ENCODE measurements at regions not wholly inside any gene's neighbourhood (a gene's known extent, or its start where the extent isn't known, plus 50 kb on each side); places are given as distances from the start of the nearest gene placed in this dataset.

DNA sequence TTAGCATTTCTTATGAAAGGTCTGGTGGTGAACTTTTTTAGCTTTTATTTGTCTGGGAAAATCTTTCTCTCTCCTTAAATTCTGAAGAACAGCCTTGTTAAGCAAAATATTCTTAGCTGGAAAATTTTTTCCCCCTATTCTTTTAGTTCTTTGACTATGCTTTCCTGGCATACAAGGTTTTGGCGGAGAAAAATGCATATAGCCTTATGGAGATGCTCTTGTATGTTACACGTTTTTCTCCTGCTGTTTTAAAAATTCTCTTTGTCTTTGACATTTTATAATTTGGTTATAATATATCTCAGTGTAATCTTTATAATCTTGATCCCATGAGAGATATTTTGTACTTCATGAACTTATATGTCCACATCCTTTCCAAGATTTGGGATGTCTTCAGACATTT, 1190.4 kb upstream of the ZEB2 start:
- DNase-seq, result no peak

DNA sequence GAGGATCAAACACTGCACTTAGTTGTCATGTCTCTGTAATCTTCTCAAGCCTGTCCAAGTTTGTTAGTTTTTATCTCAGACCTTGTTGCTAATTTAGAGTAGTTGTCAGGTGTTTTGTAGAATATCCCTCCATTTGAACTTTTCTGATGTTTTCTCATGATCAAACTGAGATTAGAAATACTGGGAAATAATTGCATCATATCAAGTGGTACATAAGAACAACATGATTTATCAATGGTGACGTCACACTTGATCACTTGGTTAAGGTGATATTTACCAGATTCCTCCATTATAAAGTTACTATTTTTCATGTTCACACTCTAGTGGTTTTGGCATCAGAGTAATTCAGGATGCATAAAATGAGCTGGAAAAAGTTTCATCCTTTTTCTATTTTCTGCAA, 1182.4 kb upstream of the ZEB2 start:
- DNase-seq, result no peak

DNA sequence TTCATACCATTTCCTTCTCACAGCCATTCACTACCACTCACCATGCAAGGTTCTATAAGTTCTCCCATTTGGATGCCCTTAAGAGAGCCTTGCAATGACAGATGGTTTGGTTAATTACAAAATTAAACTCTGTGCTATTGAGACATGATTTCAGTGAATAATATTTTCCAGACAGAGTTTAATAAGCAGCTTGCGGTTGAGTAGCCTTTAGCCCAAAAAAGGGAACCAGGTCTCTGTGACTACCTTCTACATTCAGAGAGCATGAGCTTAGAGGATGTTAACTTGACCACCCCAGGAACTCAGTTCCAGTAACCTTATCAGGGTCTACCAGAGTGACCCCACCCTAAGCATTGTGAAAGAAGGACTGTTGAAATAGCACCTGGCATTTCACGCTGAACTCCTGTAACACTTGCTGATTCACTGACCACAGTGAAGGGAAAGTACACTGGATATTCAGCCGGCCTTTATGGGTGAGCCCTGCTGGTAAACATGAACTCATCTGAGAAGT, 1173.1 kb upstream of the ZEB2 start:
- DNase-seq, result peak; percentile 5

DNA sequence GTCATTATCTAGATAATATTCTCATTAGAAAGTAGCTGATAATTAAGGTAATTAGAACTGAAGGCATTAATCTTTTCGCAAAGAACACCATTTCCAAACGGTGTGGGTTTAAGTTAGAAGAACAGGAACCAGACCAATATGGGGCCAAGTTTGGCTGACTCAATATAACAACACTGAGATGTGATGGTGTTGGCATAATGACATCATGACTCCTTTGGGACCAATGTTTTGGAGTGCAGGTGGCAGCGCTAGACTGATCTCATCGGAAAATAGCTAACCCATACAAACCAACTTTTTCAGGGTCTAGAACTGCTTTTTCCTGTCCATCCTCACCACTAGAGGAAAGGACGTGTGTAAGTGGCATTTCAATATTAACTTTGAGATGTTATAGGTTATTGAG, 1171.7 kb upstream of the ZEB2 start:
- DNase-seq, result no peak

DNA sequence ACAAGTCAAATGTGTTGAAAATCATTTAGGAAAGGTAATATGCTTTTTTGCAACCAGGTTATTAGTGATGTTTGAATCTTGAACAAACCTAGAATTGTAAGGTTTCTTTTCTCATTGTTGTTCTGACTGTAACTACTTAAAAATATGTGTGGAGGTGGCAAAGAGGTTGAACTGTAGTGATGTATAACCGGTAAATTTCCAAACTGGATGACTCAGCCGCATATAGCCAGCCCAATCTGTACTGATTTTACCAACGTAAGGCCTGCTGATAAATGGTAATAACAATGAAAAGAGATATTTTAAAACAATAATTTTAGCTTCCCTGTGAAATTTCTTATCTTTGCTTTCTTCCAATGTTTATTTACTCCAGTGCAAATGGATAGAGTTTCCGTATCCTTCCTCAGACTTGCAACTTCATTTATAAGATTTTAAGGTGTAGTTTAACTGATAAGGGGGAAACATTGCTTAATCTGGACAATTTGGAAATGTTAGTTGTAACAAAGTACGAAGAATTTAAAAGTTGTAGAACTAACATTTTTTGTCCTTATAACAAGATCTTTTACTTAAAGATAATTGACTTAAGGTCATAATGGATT, 1170.4 kb upstream of the ZEB2 start:
- no peak for DNase-seq

DNA sequence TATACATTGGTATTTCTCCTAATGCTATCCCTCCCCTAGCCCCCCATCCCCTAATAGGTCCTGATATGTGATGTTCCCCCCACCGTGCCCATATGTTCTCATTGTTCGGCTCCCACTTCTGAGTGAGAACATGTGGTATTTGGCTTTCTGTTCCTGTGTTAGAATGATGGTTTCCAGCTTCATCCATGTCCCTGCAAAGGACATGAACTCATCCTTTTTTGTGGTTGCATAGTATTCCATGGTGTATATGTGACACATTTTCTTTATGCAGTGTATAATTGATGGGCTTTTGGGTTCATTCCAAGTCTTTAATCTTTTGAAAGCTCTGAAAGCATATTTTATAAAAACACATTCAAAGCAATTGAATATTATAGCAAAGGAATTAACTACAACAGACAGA, 1169.4 kb upstream of the ZEB2 start:
- DNase-seq, result no peak

DNA sequence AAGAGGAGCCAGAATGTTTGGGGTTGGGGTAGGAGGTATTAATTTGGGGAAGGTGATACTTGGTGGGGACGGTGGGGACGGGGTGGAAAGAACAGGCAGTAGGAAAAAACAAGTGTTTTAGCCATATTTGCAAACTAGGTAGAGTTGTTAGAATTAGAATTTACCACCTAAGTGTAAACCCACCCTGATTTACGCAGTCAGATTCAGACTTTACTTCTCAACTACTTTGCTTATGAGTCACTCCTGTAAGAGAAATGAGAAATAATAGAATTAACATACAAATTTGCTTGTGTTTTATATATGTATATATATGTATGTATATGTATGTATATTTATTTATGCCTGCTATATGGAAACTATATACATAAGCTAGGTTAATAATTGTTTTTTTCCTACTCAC, 1168.2 kb upstream of the ZEB2 start:
- no peak for DNase-seq

DNA sequence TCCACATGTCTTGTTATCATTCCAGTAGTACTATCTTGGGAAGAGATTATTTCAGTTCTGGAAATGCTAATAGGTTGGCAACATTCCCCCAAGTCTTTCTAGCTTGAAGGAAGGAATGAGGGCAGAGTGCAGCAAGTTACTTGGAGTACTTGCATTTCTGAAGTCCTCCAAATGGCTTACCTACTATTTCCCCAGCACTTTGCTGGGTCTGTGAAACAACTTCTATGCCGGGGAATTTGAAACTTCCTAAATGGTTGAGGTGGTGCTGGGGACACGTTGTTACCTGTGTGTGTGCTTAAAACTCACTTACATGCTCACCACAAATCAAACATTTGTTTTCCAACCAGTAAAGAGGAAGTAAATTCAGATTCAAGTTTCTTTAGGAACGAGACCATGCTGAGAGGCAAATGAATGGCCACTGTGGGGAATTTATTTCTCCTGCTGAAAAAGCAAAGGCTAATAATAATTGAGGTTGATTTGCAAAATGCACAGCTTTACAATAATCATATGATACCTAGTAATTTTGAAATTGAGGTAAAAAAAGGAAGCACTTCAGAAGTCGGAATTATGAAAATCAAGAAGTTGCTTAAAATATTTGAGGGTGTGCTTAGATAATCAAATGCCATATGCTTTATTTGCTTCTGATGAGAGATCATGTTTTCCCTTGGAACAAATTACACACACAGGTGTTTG, 1167.7 kb upstream of the ZEB2 start:
- no peak for DNase-seq

DNA sequence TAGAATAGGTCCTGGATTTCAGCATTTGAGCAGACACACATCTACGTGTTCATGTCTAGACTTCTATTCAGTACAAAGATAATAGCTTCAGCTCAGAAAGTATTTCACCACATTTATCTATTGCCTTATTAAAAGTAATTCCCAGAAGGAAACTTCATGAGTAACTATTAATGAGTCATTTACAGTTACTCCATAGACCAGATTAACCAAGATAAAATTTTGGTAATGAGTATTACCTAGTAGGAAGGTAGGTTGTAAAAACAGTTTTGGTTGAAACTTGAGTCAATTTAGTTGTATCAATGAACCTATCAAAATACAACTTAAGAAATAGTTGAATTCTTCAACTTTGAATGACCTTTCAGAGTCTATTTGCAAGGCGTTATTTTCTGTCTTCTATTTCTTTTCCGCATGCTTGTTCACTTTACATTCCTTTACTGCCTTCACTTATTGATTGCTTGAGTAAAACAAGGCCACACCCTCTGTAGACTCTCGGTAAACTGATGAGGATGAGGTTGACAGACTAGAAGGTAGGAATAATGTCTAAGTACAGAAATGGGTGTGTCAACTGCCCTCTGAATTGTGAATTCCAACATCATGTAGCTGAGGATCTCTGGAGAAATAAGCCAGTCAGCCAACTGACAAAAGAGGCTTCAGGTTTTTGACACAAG, 1165.6 kb upstream of the ZEB2 start:
- DNase-seq, result no peak

DNA sequence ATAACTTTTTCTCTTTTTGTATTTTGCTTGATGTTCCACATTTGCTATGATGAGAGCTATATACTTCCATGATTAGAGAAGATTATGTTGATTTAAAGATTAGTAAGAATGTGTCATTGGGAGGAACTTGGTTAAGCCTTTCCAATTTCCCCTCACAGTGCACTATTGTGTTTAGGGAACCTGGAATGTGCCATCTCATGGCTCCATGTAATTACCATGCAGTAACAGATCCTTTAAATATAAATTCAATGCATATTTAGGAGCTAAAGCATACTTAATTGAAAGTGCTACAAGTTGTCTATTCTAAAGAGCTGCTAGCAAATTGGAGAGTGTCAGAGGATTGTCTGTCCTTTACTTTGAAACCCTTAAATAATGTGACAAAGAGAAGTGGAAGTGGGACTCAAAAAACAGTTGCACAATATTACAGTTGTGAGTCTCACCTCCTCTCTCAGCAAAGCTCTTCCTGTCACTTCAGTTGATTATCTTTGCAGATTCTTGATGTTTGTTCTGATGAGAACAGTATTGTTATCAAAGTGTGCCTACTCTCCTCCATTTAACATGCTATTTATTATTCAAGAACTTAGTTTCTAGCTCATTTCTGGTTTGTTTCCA, 1162.7 kb upstream of the ZEB2 start:
- no peak for DNase-seq

DNA sequence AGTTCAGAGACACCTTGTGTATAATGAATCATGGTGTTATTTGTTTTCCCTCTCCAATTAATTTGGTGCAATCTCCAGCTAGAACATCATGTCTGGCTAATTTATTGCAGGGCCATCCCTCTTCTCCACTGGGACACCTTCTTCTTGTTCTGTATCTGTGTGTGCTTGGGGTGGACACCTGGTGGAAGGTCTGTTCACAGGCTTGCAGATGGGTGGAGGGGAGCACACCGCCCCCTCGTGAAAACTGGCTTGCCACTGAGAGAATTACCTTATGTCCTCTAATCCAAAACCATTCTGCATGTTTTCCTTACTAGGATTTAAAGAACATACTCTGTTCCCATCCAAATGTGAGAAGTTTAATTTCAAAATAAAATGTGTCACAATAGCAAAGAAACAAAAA, 1160.4 kb upstream of the ZEB2 start:
- no peak for DNase-seq

DNA sequence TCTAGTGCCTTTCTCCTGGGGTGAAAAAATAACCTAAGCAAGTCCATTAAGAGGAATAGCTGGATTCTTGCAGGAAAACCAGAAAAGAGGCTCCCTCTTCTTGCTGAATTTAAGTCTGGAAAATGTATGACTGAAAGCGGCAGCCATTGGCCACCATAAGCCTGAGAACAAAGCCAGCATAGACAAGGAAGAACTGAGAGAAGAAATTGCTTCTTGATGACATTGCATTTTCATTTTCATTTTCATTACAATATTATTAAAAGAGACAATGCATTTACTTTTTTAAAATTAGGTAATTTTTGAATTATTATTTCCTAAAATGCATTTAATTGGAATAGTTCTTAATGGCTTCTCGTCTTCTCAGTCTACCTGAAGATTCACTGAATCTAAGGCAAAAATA, 1157.5 kb upstream of the ZEB2 start:
- no peak for DNase-seq

DNA sequence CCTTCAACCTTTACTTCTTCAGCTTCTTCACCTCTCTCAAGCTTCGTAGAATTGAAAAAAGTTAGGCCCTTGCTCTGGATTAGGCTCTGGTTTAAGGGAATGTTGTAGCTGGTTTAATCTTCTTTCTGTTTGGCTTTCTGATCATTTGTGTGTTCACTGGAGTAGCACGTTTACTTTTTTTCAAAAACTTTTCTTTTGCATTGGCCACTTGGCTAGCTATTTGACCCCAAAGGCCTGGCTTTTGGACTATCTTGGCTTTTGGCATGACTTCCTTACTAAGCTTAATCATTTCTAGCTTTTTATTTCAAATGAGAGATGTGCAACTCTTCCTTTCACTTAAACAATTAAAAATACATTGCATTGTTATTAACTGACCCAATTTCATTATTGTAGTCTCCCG, 1154.8 kb upstream of the ZEB2 start:
- DNase-seq, result no peak

DNA sequence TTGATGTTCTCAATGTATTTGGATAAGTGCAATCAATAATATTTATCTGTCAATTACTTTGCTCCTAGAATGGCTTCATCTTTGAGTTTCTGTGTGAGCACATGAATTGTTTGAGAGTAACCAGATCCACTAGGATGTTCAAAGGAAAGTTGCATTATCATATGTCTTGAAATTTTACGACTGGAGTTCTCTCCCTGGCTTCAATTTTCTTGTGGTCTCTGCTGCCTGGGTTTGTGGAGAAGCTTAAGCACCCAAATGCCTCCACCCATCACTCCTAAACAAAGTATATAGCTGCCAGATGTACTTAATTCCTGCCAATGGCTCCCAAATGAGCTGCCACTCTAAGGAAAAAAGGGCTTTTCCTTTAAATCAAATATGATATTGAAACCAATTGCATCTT, 1149.4 kb upstream of the ZEB2 start:
- DNase-seq, result no peak

DNA sequence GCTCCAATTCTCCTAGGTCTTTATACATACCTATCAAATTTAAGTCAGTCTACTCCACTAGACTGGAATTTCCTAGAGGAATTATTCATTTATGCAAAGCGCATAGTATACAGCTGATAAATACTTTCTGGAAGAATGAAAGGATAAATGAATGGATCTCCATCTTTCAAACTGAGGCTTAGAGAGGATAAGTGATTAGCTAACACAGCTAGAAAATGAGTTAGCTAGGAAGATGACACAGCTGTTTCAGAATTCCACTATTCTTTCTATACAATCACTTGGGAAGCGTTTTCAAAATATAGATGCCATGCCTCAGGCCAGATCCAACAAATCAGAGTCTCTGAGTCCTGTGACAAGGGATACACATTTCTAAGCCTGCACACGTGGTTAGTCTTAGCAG, 1146.6 kb upstream of the ZEB2 start:
- no peak for DNase-seq

DNA sequence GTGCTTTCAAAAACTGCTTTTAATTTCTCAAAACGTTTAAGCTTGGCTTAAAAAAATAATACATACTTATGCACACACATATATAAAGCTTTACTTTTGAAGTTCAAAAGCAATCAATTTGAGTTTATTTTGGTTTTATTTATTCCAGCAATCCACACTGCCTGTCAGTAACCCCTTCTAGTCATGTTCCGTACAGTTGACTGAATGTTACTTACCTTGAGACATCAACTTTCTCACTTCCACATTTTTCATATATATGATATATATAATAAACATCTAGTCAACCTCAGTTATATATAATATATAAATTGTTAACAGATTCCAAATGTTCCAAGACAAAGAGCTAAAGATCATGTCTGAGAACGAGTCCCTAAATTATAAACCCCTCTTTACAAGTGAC, 1137.3 kb upstream of the ZEB2 start:
- DNase-seq, result no peak

DNA sequence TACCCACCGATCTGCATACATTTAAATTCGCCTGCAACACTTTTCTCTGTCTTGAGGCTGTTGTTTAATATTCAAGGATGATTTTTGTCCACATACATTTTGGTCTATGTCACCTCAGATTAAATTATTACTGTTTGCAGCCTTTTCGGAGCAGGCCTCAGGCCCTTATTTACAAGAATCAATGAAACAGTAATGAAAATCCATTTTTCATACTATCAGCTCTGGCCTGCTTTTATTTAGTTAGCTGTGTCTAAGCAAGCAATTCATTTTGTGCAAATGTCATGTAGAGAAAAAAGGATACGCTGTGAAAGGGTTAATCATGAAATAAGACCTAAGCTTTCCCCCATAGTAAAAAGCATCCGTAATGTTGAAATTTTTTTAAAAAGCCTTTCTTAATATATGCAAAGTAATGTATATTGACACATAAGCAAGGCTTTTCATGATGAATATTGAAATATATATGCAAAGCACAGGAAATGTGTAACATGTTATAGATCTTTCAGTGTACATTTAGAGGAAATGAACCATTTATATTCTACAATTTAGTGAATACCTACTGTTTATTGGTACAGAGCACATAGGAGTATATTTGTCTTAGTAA, 1135.3 kb upstream of the ZEB2 start:
- no peak for DNase-seq

DNA sequence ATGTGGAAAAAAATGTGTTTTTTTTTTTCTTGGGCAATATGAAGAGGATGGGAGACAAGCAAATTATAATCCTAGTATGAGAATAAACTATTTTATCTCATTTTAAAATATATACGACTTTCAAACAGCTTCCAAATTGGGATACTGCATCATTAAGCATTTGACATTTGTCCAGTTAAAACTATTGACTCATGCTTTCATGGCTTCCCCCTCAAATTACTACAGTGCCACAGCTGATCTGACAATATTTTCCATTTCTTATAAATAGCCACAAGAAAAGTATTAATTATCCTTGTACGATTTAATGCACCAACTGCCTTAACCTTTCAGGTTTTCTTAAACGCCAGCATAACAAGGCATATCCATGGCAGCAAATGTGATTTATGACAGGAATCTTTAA, 1134.8 kb upstream of the ZEB2 start:
- DNase-seq, result no peak

DNA sequence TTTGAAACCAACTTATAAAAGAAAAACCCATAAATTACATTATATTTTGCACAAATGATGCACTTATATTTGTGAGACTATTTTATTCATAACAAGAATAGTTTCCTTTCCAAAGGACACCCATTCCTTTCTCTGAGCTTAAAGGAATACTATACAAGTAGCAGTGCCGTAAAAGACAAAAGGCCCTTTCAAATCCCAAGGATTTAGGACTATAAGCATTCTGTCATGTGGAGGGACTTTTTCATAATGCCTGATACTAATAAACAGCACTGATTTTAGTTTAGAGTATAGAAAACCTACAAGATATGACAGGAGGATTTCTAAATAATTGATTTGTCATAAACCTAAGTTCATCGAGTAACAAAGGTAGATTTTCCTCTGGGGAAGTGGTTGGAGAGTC, 1134.2 kb upstream of the ZEB2 start:
- no peak for DNase-seq

DNA sequence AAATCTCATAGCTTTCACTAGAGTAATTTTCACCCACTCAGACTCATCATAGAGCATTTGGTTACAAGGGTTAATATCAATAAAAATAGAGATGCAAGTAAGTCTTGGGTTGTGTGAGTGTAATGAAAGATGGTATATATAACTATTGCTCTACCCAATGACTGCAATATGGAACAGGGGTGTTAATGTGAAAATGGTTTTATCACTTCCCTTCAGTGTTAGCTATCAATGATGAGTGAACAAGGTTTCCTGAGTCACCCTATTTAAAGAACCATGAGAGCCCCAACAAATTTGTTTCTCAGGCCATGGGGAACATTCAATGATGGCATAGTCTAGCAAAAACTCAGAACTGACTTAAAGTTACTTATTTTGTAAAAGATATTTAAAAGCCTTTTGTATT, 1133.6 kb upstream of the ZEB2 start:
- DNase-seq, result no peak

DNA sequence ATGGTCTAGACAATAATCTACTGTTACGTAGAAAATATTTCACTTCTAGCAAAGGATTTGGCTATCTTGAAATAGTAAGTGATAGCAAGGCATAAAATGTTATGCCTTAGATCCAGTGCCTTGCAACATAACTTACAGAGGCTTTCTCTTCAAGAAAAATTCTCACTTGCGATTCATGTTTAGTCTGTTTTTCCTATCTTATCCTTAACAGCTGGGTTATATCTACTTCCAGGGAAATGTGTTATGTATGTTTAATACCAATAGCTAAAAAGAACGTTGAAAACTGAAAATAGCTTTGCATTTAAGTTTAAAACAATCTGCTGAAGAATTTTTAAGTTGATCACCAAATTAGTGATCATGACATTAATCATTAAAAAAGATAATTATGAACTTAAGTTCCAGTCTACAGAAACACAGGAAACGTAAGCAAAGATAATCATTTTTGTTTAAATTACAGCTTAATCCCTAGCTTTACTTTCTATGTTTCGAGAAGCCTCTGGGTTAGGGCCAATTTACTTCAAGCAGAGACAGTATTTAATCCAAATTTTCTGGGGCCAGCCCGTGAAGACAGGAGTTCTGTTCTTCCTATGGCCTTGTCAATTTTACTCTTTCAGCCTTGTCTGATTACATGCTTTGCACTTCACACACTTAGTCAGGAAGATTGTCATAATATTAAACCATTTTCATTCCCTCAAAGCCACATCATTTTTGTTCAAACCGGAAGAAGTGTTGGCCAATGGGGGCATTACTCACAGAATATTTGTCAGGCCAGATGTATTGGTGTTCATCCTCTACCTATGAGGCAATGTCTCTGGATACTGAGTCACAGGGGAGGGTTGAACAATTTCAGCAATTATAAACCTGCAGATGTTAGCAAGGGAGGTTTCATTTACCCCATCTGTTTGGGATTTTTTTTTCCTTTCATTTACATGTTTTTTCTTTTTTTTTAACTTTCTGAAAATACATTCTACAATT, 1132.9 kb upstream of the ZEB2 start:
- DNase-seq, result no peak

DNA sequence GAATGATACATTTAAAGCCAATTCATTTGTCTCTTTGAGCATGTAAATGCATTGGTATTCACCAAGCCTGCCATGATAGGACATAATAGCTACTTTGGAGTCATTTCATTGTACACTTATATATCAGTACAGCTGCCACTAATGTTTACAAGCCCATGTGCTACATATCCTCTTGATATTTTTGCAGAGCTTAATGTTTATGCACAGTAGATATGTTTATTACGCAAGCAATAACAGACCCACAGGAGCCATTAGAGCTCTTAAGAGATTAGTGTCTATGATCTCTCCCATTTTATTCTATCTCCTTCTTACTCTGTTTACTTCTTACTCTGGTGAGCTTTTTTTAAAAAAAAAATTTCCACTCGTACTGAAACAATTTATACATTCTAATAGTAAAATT, 1132.1 kb upstream of the ZEB2 start:
- no peak for DNase-seq
